ENCODE measurements at regions not wholly inside any gene's neighbourhood (a gene's known extent, or its start where the extent isn't known, plus 50 kb on each side); places are given as distances from the start of the nearest gene placed in this dataset.

DNA sequence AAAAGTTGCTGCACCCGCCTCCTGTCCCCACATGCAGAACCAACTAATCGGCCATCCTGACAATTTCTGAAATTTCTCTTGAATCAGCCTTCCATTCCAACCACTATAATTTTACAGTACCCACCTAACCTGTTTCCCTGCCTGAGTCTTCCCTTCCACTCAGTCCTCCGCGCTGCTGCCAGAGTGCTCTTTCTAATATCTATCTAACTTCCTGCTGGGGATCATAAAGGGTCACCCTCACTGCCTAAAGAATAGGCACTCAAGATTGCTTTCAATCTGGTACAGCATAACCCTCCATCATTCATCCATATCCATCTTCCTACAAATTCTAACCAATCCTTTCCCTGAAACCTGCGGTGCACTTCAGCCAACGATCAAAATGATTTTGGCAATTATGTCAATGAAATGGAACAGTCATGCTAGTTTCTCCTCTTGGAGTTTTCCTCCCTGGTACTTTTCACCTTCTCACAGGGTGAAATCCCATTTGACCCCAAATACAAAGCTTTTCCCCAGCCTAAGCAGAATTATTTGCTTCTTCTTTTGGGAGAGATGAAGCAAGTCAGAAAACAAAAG lies 117.5 kb upstream of the BEND6 start:
- no peak overlapping the region for H2AFZ ChIP-seq
- no peaks in the 10 kb centered on the region for H3K9me2 ChIP-seq (ENCODE audit: insufficient read depth)
- H3K4me3 ChIP-seq, result no peak overlapping the region
- peaks cover 10% of the 10 kb centered on the region; the same call in 1 of the 2 replicates for H4K20me1 ChIP-seq (replicated peaks; ENCODE audit: insufficient read depth)
- TF ChIP-seq JUNB (IDR thresholded peaks at IDR 0.05; ENCODE audit: unreplicated experiment), result no peak
- no peak for TF ChIP-seq CTCF (conservative IDR thresholded peaks at IDR 0.05; ENCODE audit: low read depth in 2 of 2)
- TF ChIP-seq NANOG (IDR thresholded peaks at IDR 0.05; ENCODE audit: borderline replicate concordance), result no peak
- no peak for TF ChIP-seq REST (IDR thresholded peaks at IDR 0.05; ENCODE audit: unreplicated experiment)
- TF ChIP-seq ZNF331 (CRISPR knock-in tag; IDR thresholded peaks at IDR 0.05; ENCODE audit: low read depth), result no peak
- TF ChIP-seq, protein P1, sequence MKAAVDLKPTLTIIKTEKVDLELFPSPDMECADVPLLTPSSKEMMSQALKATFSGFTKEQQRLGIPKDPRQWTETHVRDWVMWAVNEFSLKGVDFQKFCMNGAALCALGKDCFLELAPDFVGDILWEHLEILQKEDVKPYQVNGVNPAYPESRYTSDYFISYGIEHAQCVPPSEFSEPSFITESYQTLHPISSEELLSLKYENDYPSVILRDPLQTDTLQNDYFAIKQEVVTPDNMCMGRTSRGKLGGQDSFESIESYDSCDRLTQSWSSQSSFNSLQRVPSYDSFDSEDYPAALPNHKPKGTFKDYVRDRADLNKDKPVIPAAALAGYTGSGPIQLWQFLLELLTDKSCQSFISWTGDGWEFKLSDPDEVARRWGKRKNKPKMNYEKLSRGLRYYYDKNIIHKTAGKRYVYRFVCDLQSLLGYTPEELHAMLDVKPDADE (IDR thresholded peaks at IDR 0.05), result no peak
- TF ChIP-seq, protein P2, sequence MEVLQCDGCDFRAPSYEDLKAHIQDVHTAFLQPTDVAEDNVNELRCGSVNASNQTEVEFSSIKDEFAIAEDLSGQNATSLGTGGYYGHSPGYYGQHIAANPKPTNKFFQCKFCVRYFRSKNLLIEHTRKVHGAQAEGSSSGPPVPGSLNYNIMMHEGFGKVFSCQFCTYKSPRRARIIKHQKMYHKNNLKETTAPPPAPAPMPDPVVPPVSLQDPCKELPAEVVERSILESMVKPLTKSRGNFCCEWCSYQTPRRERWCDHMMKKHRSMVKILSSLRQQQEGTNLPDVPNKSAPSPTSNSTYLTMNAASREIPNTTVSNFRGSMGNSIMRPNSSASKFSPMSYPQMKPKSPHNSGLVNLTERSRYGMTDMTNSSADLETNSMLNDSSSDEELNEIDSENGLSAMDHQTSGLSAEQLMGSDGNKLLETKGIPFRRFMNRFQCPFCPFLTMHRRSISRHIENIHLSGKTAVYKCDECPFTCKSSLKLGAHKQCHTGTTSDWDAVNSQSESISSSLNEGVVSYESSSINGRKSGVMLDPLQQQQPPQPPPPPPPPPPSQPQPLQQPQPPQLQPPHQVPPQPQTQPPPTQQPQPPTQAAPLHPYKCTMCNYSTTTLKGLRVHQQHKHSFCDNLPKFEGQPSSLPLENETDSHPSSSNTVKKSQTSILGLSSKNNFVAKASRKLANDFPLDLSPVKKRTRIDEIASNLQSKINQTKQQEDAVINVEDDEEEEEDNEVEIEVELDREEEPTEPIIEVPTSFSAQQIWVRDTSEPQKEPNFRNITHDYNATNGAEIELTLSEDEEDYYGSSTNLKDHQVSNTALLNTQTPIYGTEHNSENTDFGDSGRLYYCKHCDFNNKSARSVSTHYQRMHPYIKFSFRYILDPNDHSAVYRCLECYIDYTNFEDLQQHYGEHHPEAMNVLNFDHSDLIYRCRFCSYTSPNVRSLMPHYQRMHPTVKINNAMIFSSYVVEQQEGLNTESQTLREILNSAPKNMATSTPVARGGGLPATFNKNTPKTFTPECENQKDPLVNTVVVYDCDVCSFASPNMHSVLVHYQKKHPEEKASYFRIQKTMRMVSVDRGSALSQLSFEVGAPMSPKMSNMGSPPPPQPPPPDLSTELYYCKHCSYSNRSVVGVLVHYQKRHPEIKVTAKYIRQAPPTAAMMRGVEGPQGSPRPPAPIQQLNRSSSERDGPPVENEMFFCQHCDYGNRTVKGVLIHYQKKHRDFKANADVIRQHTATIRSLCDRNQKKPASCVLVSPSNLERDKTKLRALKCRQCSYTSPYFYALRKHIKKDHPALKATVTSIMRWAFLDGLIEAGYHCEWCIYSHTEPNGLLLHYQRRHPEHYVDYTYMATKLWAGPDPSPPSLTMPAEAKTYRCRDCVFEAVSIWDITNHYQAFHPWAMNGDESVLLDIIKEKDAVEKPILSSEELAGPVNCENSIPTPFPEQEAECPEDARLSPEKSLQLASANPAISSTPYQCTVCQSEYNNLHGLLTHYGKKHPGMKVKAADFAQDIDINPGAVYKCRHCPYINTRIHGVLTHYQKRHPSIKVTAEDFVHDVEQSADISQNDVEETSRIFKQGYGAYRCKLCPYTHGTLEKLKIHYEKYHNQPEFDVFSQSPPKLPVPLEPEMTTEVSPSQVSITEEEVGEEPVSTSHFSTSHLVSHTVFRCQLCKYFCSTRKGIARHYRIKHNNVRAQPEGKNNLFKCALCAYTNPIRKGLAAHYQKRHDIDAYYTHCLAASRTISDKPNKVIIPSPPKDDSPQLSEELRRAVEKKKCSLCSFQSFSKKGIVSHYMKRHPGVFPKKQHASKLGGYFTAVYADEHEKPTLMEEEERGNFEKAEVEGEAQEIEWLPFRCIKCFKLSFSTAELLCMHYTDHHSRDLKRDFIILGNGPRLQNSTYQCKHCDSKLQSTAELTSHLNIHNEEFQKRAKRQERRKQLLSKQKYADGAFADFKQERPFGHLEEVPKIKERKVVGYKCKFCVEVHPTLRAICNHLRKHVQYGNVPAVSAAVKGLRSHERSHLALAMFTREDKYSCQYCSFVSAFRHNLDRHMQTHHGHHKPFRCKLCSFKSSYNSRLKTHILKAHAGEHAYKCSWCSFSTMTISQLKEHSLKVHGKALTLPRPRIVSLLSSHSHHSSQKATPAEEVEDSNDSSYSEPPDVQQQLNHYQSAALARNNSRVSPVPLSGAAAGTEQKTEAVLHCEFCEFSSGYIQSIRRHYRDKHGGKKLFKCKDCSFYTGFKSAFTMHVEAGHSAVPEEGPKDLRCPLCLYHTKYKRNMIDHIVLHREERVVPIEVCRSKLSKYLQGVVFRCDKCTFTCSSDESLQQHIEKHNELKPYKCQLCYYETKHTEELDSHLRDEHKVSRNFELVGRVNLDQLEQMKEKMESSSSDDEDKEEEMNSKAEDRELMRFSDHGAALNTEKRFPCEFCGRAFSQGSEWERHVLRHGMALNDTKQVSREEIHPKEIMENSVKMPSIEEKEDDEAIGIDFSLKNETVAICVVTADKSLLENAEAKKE (CRISPR knock-in tag; IDR thresholded peaks at IDR 0.05), result no peak
- TF ChIP-seq EZH2 (IDR thresholded peaks at IDR 0.05; ENCODE audit: low read depth, unreplicated experiment), result no peak
- H3F3A ChIP-seq (replicated peaks; ENCODE audit: low read depth), result no peaks in the 10 kb centered on the region
- Mint-ChIP-seq H3K9me3 (peaks cover 3% of the 10 kb centered on the region; the same call in 2 of the 3 replicates), H3K4me3 (no peak overlapping the region; the same call in 2 of the 3 replicates), H3K27ac (peak overlapping the region; percentile 33), H3K4me1 (peaks cover 60% of the 10 kb centered on the region), H3K27me3 (ENCODE audit: insufficient read depth, low read depth, poor library complexity) (no peaks in the 10 kb centered on the region), H3K36me3 (ENCODE audit: low read depth) (peaks cover 6% of the 10 kb centered on the region; the same call in 1 of the 3 replicates)
- H3K36me3 ChIP-seq (ENCODE audit: insufficient read depth), result no peaks in the 10 kb centered on the region
- no peaks in the 10 kb centered on the region for H3K27me3 ChIP-seq (ENCODE audit: insufficient read depth)
- ATAC-seq (peak; percentile 60), DNase-seq (ENCODE audit: low spot score) (peak; percentile 35)
- peaks cover 100% of the 10 kb centered on the region for H3K79me2 ChIP-seq (replicated peaks; ENCODE audit: insufficient read depth)
- peaks cover 60% of the 10 kb centered on the region for H3K4me1 ChIP-seq (ENCODE audit: insufficient read depth)
- peak overlapping the region; percentile 26 for H3K4me2 ChIP-seq
- 0 out of 2 replicates have a peak overlapping the region, but pooled peaks have one; percentile 5 for H3K27ac ChIP-seq (ENCODE audit: low read depth)

Data from GM23338 (cell line).